ENCODE measurements at regions not wholly inside any gene's neighbourhood (a gene's known extent, or its start where the extent isn't known, plus 50 kb on each side); places are given as distances from the start of the nearest gene placed in this dataset.
"Not testable (repeated sequence)": the region's sequence is repeated elsewhere in the genome, so short reads cannot be mapped to it uniquely, and the experiment has no call there.

DNA sequence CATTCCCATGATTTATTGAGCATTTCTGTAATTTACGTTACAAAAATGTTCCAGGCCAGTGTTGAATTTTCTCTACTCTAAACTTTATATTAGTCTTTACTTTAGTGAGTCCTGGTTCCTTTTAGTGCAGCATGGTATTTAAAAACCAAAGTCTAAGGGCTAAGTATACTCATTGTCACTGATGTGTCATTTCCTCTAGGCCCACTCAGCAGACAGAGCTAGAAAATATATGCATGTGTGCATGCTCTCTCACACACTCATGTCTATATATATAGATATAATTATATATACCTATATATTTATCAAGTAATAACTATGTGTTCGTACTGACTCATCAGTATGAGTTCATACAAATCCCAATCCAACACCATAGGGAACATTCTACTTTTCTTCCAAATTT is 132.5 kb upstream of the SLC8A1 start:
- DNase-seq = no peak

DNA sequence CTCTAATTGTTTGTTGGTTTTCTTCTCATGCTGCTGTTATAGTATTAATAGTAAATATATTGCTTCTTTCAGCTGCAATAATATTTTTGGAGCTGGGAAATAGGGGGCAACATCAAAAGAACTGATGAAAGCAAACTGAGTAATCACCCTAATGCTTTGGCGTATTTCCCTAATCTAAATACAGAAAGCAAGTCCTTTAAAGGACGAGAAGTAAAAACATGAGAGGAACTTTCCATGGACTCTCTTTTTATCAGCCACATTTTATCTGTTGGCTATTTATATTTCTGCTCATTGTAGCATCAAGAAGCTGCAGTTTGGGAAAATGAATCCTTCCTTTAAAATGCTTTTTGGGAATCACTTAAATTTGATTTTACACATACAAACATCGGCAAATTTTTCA is 139.9 kb upstream of the SLC8A1 start:
- DNase-seq = no peak

DNA sequence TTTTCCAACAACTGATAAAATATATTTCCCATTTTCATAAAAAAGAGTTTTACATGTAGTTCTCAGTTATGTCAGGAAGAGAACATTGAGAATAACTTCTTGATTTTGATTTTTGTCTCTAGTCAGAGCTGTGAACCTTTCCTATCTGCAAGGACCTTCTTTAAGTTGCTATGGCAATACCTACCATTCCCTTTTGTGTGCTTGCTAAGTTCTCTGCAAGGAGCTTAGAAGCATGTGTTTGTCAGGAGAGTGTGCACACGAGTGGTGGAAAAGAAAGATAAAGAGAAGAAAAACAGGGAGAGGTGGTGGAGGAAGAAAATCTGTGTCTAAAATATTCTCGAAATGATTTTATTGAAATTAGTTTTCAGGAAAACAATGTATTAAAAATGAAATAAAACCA is 140.3 kb upstream of the SLC8A1 start:
- DNase-seq = no peak

DNA sequence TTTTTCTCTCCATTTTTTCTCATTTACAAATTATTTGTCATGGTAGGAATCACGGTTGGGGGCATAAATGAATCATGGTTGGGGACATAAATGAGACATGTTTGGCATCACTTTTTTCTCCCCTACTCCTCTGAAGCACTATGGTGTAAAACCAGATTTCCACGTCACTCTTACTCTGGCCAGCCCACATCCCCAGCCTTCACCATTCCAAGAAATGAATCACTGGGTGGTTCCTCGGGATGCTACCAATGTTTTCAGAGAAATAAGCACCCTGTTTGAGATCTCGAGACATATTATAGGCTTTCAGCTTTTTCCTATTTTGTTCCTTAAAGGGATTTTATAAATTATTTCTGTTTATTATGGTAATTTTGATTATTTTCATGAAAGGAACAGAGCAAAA is 155.0 kb upstream of the SLC8A1 start:
- DNase-seq = no peak

DNA sequence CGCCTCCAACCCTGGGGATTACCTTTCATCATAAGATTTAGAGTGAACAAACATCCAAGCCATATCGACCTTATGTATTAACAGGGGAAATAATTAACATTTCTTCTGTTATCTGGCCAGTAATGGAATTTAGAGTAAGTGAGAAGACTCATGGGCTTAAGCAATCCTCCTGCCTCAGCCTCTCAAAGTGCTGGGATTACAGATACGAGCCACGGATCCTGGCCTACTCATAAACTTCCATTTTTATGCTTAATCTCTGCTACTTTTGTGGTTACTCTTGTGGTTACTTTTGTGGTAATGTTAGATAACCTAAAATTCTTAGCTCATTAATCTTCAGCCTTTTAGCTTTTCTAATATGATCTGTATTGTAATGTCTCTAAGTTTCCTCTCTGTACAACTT is 159.3 kb upstream of the SLC8A1 start:
- no peak for DNase-seq

DNA sequence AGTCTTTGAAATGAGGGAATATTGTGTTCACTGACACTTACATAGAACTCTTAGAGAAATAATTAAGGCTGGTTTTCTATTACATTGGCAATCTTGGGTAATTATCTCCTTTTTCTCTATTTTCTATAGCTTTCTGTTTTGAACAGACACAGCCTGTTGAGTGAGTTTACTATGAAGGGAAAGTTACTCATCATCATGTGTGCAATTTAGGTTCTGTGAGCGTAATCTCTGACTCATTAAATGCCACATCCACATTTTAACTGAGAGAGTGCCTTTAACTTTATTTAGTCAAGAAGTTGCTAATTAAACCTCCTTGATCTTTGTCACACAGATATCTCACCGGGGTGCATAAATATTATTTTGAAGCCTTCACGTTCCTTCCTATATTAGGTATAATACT is 174.0 kb upstream of the SLC8A1 start:
- DNase-seq = no peak

DNA sequence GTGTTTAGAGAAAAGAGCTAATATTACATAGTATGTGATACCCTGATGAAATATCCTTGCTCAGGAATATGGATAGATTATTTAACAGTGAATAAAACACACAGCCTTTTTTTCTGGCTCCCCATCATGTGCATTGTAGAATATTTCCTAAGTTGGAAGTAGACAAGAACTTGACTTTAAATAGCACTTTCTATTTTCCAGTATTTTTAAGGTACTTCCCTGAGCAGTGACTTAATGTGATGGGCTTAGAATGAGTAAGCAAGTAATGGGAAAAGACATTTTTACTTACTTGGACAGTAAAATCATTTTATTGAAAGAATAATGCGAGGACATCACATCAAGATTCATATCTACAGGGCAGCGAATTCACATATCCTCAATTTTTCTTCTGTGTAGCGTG is 176.7 kb upstream of the SLC8A1 start:
- no peak for DNase-seq

DNA sequence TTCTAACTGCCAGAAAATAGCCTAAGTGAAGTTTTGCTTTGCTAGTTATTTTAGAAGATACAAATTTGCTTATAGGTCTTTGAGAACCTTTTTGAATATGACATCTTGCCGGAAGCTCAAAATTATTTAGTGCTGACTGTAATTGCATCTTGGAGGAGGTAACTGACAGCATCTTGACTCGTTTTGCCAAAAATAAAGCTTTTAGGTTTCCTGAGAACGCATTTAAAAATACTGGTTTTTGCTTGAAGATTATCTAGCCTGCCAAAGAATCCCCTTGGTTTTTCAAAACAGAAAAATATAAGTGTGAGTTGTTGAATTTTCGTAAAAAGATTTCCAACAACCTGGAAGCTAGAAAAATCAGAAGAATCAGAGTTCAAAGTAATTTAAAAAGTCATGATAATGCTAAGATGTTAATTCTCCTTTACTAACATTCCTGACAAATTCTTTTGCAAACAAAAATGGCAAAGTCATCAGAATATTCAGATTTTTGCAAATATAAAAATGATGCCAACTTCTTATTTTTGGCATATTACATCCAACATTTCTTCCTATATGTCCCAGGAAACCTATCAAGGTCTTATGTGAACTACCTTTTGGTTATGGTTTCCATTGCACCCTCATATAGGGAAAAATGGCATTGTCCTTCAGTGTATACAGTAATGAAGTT is 178.0 kb upstream of the SLC8A1 start:
- no peak for DNase-seq

DNA sequence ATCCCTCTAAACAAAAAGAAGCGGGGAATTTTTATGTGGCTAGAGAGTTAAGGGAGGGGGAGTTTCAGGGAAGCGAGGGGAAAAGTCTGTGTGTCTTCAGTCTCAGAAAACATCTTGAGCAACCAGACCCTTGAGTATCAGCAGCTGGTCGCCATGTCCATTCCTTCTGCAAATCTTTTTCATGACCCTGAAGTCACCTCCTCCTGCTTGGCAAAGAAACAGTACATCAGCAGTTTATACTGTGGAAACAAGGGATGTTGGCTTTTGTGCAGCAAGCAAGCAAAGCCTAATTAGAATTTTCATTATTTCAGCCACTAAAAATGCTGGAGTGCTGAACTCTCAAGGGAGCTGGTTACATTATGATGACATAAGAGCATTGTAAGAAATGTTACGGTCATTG is 187.4 kb upstream of the SLC8A1 start:
- no peak for DNase-seq

DNA sequence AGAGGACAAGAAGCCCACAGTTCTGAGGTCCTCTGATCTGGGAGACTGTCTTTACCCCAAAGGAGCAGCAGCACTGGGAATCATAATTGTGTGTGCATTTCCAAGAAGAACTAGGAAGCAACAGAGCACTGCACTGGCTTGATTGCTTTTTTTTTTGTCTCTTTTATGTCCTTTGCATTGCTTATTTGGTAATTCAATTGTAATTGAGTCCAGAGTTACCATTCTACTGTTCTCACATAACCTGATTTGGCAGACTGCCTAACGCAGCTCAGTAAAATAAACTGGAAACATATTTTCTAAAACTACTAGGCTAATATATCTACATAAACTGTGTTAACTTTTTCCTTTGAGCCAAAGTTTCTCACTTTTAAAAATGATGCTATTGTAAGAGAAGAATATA is 190.3 kb upstream of the SLC8A1 start:
- no peak for DNase-seq

DNA sequence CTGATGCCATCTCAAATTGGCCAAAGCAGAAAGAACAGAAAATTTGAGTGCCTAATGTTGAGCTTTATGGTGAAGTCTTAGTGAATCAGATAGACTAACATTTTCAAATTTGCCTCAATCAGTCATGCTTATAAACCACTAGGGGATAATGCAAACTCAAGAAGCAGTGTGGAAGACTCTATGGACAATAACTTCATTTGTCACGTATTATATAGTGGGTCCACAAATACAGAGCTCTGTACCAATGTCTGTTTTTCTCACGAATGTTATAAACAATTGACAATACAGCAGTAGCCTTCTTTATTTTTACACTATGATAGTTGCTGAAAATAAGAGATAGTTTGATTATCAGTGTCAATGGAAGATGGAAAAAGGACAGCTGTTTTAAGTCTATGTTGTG is 190.8 kb upstream of the SLC8A1 start:
- DNase-seq = no peak

DNA sequence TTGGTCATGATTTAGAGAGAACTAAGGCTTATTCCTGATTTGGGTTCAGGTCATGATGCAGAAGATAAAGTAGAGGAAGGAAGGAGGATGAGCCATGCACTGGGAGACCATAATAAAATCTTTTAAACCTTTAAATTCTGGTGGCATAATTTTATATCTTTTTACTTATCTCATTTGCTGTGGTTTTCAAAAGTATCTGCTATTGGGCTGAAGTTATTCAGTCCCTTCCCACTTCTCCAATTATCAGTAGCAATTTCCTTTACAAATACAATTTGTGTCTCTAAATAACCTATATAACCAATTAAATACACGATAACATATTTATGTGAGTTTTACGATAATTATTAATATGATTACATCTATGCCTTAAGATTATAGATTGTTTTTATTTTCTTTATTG is 194.8 kb upstream of the SLC8A1 start:
- DNase-seq = no peak

DNA sequence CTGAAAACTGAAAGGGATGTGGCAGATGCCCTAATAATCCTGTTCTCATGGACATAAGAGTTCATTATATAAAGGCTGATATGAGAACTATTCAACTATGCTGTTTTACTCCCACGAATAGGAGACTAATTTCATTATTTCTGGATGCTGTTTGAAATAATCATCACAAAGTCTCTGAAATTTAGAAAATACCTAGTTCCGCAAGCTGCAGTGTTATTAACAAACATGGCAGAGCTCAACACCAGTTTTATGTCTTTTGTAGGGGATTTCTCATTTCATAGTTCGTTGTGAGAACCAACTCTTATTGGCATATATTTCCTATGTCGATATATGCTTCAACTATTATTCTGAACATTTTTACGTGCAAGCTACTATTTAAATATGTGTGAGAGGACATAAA is 200.3 kb upstream of the SLC8A1 start:
- DNase-seq = no peak

DNA sequence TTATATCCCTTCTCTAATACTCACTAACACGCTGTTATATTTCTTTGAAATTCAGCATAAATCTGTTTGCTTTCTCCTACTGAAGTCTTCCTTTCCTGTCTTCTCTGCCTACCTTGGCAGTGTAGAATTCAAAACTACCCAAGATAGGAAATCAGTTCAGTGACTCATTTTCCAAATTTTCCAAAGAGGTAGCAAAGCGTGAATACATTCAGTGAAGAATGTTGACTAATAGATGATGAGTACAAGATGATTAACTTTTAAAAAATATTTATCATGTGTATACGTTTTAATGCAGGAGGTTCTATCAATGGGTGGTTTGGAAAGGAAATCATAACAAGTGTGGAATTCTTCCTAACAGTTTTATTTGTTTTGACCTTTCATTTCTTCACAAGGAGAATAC is 201.9 kb upstream of the SLC8A1 start:
- DNase-seq = no peak

DNA sequence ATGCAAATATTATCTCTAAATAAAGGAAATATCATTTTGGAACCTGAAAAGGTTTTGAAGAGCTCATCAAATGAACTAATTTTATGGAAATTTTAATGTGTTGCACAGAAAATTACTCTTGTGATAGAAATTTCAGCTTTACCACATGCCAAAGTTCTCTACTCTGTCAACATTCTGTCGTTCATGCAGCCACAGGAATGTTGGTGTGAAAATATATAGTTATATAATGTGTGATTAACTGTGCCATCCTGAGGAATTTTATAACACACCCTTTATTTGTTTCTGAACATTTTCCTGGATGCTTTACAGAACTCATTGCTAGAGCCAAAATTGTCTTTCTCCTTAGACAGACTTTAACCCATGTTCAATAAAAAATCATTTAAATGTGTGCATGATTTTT is 202.5 kb upstream of the SLC8A1 start:
- DNase-seq = no peak

DNA sequence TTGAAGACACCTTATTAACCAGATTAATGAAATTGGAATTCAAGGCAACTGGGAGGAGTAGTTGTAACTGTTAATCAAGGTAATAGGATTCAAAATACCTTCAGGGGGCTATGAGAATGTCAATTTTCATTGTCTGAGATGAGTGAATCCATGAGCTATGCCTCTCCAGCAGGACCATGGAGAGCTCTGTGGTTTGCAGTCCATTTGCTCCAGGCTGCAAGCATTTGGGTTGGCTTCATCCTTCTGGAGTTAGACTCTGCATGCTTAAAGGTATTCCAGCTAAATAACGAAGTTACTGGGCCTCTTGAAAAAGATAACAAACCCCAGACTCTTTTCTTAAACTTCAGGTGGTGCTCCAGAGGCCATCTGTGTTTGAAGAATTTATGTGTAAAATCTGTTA is 207.1 kb upstream of the SLC8A1 start:
- no peak for DNase-seq

DNA sequence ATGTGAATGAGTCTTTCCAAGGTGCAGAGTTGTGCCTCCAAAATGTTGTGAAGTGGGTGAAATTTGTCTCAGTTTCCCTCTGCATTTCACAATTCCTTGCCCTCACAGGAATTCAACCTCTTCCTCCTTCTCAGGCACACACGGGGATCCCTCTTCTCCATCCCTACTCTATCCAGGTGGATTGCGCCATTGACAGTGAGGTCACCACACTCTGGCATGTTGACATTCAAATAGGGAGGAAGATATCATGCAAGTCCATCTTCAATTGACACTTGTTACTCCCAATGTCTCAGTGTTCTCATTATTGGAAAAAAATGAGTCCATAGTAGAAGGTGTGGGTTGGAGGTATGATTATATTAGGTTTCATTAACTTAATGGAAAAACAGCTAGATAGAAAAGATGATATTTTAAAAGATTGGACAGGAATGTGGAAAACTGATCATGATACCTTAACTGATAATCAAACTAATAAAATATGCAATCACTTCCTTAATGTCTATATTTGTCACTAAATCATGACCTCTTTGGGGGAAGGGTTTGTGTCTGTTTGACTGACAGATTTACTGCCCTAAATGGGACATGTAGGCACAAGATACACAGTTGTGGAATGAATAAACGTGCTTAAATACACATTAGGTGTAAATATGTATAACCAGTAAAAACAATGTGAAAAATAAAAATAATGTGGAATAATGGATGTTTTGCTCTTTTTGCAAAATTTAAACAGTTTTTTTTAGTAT is 213.8 kb upstream of the SLC8A1 start:
- DNase-seq = no peak

DNA sequence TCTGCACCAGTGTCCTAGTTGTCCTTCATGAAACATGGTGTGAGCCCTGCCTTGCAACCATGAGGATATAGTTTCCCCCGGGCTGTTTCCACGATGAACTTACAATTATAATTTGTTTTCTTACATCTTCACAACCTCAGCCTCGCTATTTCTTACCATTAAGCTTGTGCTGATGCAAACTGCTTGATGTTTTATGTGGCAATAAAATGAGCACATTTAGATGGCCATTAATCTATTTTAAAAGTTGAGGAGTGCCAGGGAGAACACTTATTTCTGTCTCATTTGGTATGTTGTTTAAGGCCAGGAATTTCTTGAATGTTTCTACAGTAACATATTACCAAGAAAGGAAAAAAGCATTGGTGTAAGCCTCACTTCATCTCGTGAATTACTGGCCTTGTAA is 214.5 kb upstream of the SLC8A1 start:
- DNase-seq = no peak

DNA sequence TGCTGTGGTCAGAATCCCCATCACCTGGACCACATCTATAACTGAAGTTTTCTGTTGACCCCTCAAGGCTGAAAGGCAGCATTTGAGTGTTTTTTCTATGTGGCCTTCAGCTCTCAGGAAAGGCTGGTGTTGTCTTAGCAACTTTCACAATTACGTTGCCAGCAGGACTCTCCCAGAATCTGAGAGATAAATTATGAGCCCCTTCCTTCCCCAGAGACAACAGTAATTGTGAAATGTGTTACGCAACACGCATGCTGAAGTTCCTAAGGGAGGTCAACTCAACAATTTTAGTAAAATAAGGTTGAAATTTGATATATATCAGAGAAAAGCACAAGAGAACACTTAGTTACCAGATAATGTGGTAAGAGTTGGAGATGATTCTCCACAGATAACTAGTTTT is 216.5 kb upstream of the SLC8A1 start:
- no peak for DNase-seq

DNA sequence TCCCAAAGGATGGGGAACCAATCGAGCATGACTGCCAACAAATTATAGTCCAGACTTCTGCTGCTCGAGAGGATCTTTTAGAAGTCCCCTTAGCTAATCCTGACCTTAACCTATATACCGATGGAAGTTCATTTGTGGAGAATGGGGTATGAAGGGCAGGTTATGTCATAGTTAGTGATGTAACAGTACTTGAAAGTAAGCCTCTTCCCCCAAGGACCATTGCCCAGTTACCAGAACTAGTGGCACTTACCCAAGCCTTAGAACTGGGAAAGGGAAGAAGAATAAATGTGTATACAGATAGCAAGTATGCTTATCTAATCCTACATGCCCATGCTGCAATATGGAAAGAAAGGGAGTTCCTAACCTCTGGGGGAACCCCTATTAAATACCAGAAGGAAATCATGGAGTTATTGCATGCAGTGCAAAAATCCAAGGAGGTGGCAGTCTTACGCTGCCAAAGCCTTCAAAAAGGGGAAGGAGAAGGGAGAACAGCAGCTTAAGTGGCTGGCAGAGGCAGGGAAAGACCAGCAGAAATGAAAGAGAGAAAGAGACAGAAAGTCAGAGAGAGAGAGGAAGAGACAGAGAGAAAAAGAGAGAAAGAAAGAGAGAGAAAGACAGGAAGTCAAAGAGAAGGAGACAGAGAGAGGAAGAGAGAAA is 224.4 kb upstream of the SLC8A1 start:
- DNase-seq = not testable (repeated sequence)

DNA sequence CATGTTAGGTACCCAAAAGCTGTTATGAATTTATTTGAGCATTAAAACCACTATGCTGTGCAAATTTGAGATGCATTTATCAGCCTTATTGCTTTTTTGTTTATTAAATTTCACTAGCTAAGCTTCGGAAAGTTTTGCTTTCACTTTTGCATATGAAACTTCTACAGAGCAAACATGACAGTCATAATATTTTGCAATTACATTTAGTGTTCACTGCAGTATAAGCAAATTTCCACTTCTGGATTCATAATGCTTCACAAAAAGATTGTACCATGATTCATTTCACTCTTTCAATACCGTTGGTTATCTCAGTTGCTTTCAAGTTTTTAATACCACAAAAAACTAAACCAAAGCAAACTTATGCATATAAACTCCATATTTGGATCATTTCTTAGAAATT is 228.7 kb upstream of the SLC8A1 start:
- no peak for DNase-seq

DNA sequence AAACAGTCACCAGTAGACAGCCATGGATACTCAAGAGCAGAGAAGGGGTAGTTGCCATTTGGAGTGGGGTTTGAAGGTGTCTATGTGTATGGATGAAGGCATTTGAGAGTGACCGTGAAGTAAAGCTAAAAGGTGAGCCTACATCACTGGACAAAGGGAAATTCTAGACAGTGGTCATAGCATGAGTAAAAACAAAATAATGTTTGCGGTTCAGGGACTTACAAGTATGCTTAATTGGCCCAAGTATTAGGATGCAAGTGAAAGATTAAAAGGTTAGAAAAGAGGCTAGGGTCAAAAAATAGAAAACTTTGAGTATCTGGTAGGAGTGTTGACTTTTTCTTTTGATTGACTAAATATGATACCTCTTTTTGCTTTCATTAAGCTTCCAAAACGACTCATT is 238.1 kb upstream of the SLC8A1 start:
- DNase-seq = no peak

DNA sequence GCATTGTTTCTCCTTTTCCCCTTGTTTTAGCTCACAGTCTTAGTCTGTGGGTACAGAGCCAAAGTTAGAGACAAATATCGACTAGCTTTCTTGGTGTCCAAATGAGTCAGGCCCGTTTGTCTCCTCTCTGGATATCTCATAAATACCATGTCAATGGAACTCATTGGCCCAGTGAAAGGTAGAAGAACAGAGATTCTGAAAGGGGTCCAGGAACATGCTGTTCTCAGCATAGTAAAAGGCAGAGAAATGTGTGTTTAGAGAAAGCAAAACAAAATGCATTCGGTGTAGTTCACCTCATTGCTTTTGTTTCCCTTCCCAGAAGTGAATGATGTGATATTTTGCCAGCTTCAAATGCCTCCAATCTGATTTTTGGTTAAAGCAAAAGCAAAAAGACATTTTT is 238.6 kb upstream of the SLC8A1 start:
- no peak for DNase-seq

DNA sequence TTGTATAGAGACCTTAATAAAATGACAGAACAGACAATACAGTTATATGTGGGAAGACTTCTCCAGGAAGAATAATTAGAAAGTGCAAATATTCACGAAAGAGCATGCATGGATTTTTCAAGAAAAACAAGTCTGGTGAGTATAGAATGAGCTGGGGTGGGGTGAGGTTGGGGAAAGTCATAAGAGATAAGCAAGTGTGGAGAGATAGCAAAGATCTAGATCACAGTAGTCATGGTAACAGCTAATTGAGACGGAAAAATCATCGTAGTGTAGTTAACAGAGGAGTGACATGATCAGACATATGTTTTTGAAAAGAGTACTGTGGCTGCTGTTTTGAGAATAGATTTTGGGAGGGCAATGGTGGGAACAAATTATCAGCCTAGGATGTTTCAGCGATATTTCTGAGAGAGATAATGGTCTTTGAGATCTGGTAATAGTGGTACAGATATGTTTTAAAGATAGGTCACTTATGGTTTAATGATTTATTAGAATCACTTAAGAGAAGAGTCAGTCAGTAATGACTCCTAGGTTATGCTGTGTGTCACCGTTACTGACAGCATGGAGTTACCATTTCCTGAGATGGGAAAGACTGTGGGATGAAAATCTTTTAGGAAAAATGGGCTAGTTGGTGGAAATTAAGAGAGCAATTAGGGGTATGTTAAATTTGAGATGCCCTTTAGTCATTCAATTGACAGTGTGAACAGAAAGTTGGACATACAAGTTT is 248.5 kb upstream of the SLC8A1 start:
- DNase-seq = no peak
